Ishikawa (cell line): ENCODE measurements at regions not wholly inside any gene's neighbourhood (a gene's known extent, or its start where the extent isn't known, plus 50 kb on each side); places are given as distances from the start of the nearest gene placed in this dataset.

Source experiments
- CEBPB ChIP-seq: IDR thresholded peaks from 2 replicates; pipeline ENCODE4 v1.6.1; 2012
- CREB1 ChIP-seq: IDR thresholded peaks from 2 replicates; pipeline ENCODE4 v1.6.1; 2012; ENCODE audit warnings: low read depth
- EGR1 ChIP-seq: IDR thresholded peaks from 2 replicates; pipeline ENCODE4 v1.6.1; 2012
- EP300 ChIP-seq: IDR thresholded peaks from 2 replicates; pipeline ENCODE4 v1.6.1; 2012; ENCODE audit warnings: borderline replicate concordance
- FOXM1 ChIP-seq: IDR thresholded peaks from 2 replicates; pipeline ENCODE4 v1.6.1; 2012; ENCODE audit warnings: low read depth, borderline replicate concordance
- MAX ChIP-seq: IDR thresholded peaks from 2 replicates; pipeline ENCODE4 v1.6.1; 2012
- NFIC ChIP-seq: IDR thresholded peaks from 2 replicates; pipeline ENCODE4 v1.6.1; 2012
- RAD21 ChIP-seq: IDR thresholded peaks from 2 replicates; pipeline ENCODE4 v1.6.1; 2012; ENCODE audit warnings: low read depth
- REST ChIP-seq: IDR thresholded peaks from 2 replicates; pipeline ENCODE4 v1.6.1; 2012; ENCODE audit warnings: low read depth, mild to moderate bottlenecking
- TAF1 ChIP-seq: IDR thresholded peaks from 2 replicates; pipeline ENCODE4 v1.6.1; 2012; ENCODE audit warnings: low read depth, mild to moderate bottlenecking
- TCF12 ChIP-seq: IDR thresholded peaks from 2 replicates; pipeline ENCODE4 v1.6.1; 2012; ENCODE audit warnings: low read depth
- TEAD4 ChIP-seq: IDR thresholded peaks from 2 replicates; pipeline ENCODE4 v1.6.1; 2012
- USF1 ChIP-seq: IDR thresholded peaks from 2 replicates; pipeline ENCODE4 v1.6.1; 2012
- YY1 ChIP-seq: IDR thresholded peaks from 2 replicates; pipeline ENCODE4 v1.6.1; 2012; ENCODE audit warnings: low read depth
- ZBTB7A ChIP-seq: IDR thresholded peaks from 2 replicates; pipeline ENCODE4 v1.6.1; 2012; ENCODE audit warnings: low read depth

- TF ChIP-seq RAD21 (no peak), NFIC (no peak), TAF1 (no peak), ZBTB7A (no peak), CEBPB (no peak), TCF12 (no peak), TEAD4 (no peak), USF1 (no peak), EP300 (no peak)
Measured at GRCh38 chr3:80307844-80308243, 540.0 kb upstream of the ROBO1 start.

GRCh38 chr3:80297720-80298119 is 529.9 kb upstream of the ROBO1 start:
- TF ChIP-seq RAD21 (no peak), NFIC (no peak), MAX (no peak), USF1 (no peak)

GRCh38 chr3:80285388-80285787 is 517.6 kb upstream of the ROBO1 start:
- TF ChIP-seq EP300 (no peak), MAX (no peak), YY1 (no peak), ZBTB7A (no peak), USF1 (no peak), FOXM1 (no peak), RAD21 (no peak), TCF12 (no peak), CEBPB (no peak), TAF1 (no peak), CREB1 (no peak), TEAD4 (no peak), EGR1 (no peak), NFIC (no peak), REST (no peak)

GRCh38 chr3:80283783-80284182 is 516.0 kb upstream of the ROBO1 start:
- TF ChIP-seq TCF12 = no peak
- TF ChIP-seq ZBTB7A = no peak
- no peak for TF ChIP-seq USF1
- TF ChIP-seq YY1 = no peak
- TF ChIP-seq NFIC = no peak
- TF ChIP-seq FOXM1 = no peak
- TF ChIP-seq TAF1 = no peak
- TF ChIP-seq CEBPB = no peak
- TF ChIP-seq MAX = no peak
- TF ChIP-seq CREB1 = no peak
- no peak for TF ChIP-seq REST
- TF ChIP-seq EP300 = no peak
- TF ChIP-seq RAD21 = no peak
- TF ChIP-seq EGR1 = no peak
- no peak for TF ChIP-seq TEAD4

- TF ChIP-seq REST (no peak), MAX (no peak), CREB1 (no peak), TAF1 (no peak), TEAD4 (no peak), TCF12 (no peak), EGR1 (no peak), EP300 (no peak), FOXM1 (no peak), RAD21 (no peak), YY1 (no peak), CEBPB (no peak), ZBTB7A (no peak), USF1 (no peak)
Measured at GRCh38 chr3:80278056-80278455, 510.3 kb upstream of the ROBO1 start.
